IPS DF 6.9 (cell line): ENCODE measurements at regions not wholly inside any gene's neighbourhood (a gene's known extent, or its start where the extent isn't known, plus 50 kb on each side); places are given as distances from the start of the nearest gene placed in this dataset.

Source experiments
- DNase-seq: peaks from one replicate; pipeline ENCODE4 v3.0.0-alpha.2; 2013; ENCODE audit warnings: low read depth, low spot score
- H3K27ac ChIP-seq: one replicate; pipeline ENCODE4 v1.5.1; 2013; ENCODE audit warnings: low read length, control low read depth
- H3K27me3 ChIP-seq: 2 replicates; pipeline ENCODE4 v1.6.1; 2013; ENCODE audit warnings: mild to moderate bottlenecking, low read length; ENCODE audit not compliant: control insufficient read depth, insufficient read depth
- H3K36me3 ChIP-seq: 2 replicates; pipeline ENCODE4 v1.6.1; 2013; ENCODE audit warnings: low read length; ENCODE audit not compliant: control insufficient read depth, insufficient read depth
- H3K4me1 ChIP-seq: 2 replicates; pipeline ENCODE4 v1.6.1; 2013; ENCODE audit warnings: low read length; ENCODE audit not compliant: control insufficient read depth, insufficient read depth
- H3K4me3 ChIP-seq: 2 replicates; pipeline ENCODE4 v1.5.1; 2013; ENCODE audit warnings: mild to moderate bottlenecking, low read length
- H3K9me3 ChIP-seq: 2 replicates; pipeline ENCODE4 v1.6.1; 2013; ENCODE audit warnings: low read length, inconsistent platforms; ENCODE audit not compliant: control insufficient read depth, insufficient read depth
- WGBS: extraction: QIAGEN DNeasy Blood & Tissue Kit; methylation state at CpG from one replicate; pipeline ENCODE4 v1.1.7; 2013; ENCODE audit warnings: mixed read lengths, missing lambda C conversion rate; ENCODE audit not compliant: insufficient read length, insufficient coverage; 5-methylcytosine and 5-hydroxymethylcytosine counted together

DNA sequence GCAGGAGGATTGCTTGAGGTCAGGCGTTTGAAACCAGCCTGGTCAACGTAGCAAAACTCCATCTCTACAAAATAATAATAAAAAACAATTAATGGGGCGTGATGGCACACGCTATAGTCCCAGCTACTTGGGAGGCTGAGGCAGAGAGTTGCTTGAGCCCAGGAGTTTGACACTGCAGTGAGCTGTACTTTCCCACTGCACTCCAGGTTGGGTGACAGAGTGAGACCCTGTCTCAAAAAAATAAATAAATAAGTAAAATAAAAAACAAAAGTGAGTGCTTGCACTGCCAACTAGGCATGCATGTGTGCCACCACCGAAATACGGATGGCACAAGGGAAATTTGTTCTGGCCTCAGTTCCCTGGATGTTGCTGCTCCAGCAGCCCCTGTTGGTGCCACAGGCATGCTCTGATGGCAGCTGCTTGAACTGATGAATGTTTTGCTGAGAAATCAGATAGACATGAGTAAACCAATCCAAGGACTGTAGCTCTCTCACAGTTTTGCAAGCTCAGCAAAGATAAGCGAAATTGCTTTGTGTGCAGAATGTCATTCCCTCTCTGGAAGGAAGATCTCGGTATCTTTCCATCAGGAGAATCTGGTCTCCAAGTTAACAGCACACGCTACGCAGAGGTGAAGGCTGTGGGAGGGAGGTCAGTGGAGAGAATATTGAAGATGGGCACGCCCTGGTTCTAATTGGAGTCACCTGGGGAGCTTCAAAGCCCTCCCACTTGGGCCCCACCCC, 188.0 kb upstream of the SLC24A3 start:
- no CpG with 5 or more reads among the region's 11 CpGs for WGBS
- Histone ChIP-seq H3K4me1 (no peaks in the 10 kb centered on the region), H3K9me3 (no peaks in the 10 kb centered on the region), H3K27me3 (no peaks in the 10 kb centered on the region), H3K4me3 (no peak overlapping the region), H3K27ac (no peak overlapping the region), H3K36me3 (no peaks in the 10 kb centered on the region)
- no peak for DNase-seq

DNA sequence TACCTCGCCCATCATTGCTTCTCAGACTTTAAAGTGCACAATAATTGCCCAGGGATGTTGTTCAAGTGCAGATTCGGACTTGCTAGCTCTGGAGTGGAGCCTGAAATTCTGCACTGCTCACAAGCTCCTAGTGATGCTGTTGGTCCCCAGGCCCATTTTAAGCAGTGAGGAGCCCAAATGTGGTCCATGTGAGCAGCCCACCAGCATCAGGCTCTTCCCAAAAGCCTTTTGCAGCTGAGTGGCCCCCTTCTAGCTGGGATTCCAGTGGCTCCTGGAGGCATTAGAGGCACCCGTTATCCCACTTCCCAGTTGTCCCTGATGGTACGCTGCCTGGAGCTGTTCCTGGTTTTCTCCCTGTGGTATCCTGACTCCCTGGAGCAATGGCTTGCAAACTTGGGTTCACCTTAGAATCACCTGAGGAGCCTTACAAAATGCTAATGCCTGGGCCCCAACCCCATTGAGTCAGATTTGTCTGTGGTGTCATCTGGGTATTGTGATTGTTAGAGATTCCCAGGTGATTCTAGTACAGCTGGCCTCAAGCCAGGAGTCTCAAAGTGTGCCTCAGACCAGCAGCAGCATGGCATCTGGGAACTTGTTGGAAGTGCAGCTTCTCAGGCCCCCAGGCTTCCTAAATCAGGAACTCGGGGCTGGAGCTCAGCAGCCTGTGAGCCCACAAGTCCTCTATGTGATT, 186.9 kb upstream of the SLC24A3 start:
- no peak overlapping the region for H3K4me3 ChIP-seq
- no CpG with 5 or more reads among the region's 5 CpGs for WGBS
- no peaks in the 10 kb centered on the region for H3K36me3 ChIP-seq
- H3K4me1 ChIP-seq = no peaks in the 10 kb centered on the region
- DNase-seq = no peak
- no peaks in the 10 kb centered on the region for H3K27me3 ChIP-seq
- no peak overlapping the region for H3K27ac ChIP-seq
- H3K9me3 ChIP-seq = no peaks in the 10 kb centered on the region

DNA sequence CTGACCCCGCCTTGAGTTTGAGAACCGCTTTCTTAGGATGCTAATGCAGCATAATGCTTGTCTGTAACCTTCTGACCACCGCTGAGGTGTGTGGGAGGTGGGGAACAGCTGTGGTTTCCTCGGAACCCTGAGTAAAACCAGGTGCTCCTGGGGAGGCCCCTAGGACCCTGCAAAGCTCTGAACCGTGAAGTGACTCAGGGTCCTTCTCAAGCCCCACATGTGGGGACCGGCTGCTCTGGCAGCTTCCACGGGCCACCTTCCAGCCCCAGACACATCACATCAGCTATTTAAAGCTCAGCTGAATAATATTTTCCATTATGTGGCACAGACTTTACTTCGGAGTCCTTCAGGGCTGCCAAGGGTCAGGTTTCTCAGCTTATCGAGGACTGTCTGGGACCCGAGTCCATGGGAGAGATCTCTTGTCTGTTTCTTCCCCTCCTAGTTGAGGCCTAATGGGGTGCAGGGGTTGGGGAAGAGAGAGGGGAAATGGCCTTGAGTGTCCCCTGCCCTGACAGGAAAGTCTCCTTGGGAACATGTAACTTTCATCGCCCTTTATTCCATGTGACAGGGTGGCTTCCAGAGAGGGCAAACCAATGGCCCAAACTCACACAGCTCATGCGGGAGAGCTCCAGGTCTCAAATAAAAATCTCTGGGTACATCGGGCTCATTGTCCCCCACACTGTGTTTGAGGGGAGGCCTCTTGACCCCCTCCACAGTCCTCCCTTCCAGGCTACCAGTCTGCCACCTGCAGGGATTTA, 186.1 kb upstream of the SLC24A3 start:
- H3K27me3 ChIP-seq = no peaks in the 10 kb centered on the region
- DNase-seq = no peak
- H3K27ac ChIP-seq = no peak overlapping the region
- H3K4me3 ChIP-seq = no peak overlapping the region
- H3K9me3 ChIP-seq = no peaks in the 10 kb centered on the region
- no CpG with 5 or more reads among the region's 13 CpGs for WGBS
- no peaks in the 10 kb centered on the region for H3K4me1 ChIP-seq
- no peaks in the 10 kb centered on the region for H3K36me3 ChIP-seq

GRCh38 chr20:19026901-19027644, 185.4 kb upstream of the SLC24A3 start:
- H3K4me3 ChIP-seq = no peak overlapping the region
- no peaks in the 10 kb centered on the region for H3K27me3 ChIP-seq
- H3K36me3 ChIP-seq = no peaks in the 10 kb centered on the region
- H3K27ac ChIP-seq = no peak overlapping the region
- no peak for DNase-seq
- H3K9me3 ChIP-seq = no peaks in the 10 kb centered on the region
- WGBS = no CpG with 5 or more reads among the region's 11 CpGs
- H3K4me1 ChIP-seq = no peaks in the 10 kb centered on the region

DNA sequence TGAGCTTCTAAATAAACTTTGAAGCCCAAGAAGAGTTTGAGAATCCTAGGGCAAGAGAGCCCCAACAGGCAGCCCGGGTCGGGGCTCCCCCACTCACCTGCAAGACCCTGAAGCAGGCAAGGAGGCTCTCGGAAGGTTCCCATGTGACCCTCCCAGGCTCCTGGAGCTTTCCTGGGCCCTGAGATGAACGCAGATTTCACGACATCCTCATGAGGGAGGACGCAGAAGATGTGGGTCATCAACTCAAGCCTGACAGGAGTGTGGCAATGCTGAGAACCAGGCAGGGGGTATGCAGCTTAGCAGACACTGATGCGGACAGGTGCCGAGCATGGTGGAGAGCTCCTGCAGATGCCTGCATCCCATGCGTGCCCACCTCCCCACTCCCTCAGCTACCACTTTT, 184.5 kb upstream of the SLC24A3 start:
- Histone ChIP-seq H3K9me3 (no peaks in the 10 kb centered on the region), H3K4me3 (no peak overlapping the region), H3K36me3 (no peaks in the 10 kb centered on the region), H3K4me1 (no peaks in the 10 kb centered on the region), H3K27me3 (no peaks in the 10 kb centered on the region), H3K27ac (no peak overlapping the region)
- no peak for DNase-seq
- no CpG with 5 or more reads among the region's 9 CpGs for WGBS

DNA sequence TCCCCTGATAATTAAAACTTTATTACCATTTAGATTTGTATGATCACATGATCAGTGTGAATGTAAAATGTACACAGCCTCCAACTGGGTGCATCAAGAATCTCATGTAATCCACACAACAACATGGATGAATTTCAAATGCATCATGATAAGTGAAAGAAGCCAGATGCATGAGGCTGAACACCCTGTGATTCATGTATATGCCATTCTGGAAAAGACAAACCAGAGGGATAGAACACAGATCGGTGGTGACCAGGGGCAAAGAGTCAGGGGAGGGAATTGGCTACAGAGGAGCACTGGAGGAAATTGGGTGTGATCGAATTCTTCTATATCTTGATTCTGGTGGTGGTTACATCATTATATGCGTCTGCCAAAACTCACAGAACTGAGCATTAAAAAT, 170.7 kb upstream of the SLC24A3 start:
- no peaks in the 10 kb centered on the region for H3K4me1 ChIP-seq
- no peaks in the 10 kb centered on the region for H3K27me3 ChIP-seq
- no peak overlapping the region for H3K27ac ChIP-seq
- no peak for DNase-seq
- H3K4me3 ChIP-seq = no peak overlapping the region
- H3K36me3 ChIP-seq = no peaks in the 10 kb centered on the region
- no peaks in the 10 kb centered on the region for H3K9me3 ChIP-seq
- WGBS = no CpG with 5 or more reads among the region's 3 CpGs

- Histone ChIP-seq H3K4me1 (no peaks in the 10 kb centered on the region), H3K4me3 (no peak overlapping the region), H3K36me3 (no peaks in the 10 kb centered on the region), H3K27ac (no peak overlapping the region), H3K9me3 (no peaks in the 10 kb centered on the region), H3K27me3 (no peaks in the 10 kb centered on the region)
- DNase-seq = no peak
- WGBS = no CpG with 5 or more reads among the region's 4 CpGs
Measured at GRCh38 chr20:19045371-19045770, 167.1 kb upstream of the SLC24A3 start.

- Histone ChIP-seq H3K27me3 (no peaks in the 10 kb centered on the region), H3K27ac (no peak overlapping the region), H3K36me3 (no peaks in the 10 kb centered on the region), H3K9me3 (no peaks in the 10 kb centered on the region), H3K4me3 (no peak overlapping the region), H3K4me1 (no peaks in the 10 kb centered on the region)
- no CpG with 5 or more reads among the region's 9 CpGs for WGBS
- no peak for DNase-seq
Measured at GRCh38 chr20:19047040-19047950, 165.1 kb upstream of the SLC24A3 start.

- no peak for DNase-seq
- no peaks in the 10 kb centered on the region for H3K9me3 ChIP-seq
- H3K4me1 ChIP-seq = no peaks in the 10 kb centered on the region
- H3K4me3 ChIP-seq = no peak overlapping the region
- H3K27ac ChIP-seq = no peak overlapping the region
- H3K27me3 ChIP-seq = no peaks in the 10 kb centered on the region
- WGBS = no CpG with 5 or more reads among the region's 3 CpGs
- no peaks in the 10 kb centered on the region for H3K36me3 ChIP-seq
Measured at GRCh38 chr20:19047951-19048296, 164.5 kb upstream of the SLC24A3 start.
